HG02588 (cell line): ENCODE measurements at regions not wholly inside any gene's neighbourhood (a gene's known extent, or its start where the extent isn't known, plus 50 kb on each side); places are given as distances from the start of the nearest gene placed in this dataset.
"Not testable (repeated sequence)": the region's sequence is repeated elsewhere in the genome, so short reads cannot be mapped to it uniquely, and the experiment has no call there.

Experiments
- ATAC-seq: cut with Tn5 transposase; IDR thresholded peaks from one replicate; pipeline ENCODE4 v1.9.1; 2021; ENCODE audit warnings: mild to moderate bottlenecking, moderate library complexity; ENCODE audit not compliant: unreplicated experiment

- ATAC-seq, result no peak
Observed at GRCh38 chr3:10726787-10727186, 89.2 kb upstream of the SLC6A11 start.

GRCh38 chr3:10729439-10729838 is 86.6 kb upstream of the SLC6A11 start:
- no peak for ATAC-seq

DNA sequence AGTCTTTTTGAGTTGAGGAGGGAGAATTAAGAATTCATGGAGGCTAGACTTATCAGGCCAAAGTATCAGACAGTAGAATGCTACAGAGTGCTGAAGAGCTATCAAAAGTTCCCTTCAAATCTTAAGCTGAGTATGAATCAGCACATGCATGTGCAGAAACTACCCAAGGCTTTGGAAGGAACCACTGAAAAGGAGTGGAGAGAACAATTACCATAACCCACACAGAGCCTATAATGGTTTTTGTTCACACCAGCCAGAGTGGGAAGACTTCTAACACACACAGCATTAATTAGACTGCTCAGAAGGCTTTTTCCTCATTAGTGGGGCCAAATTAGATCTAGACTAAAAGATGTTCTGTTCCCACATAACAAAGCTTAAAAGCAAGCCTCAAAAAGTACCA is 83.7 kb upstream of the SLC6A11 start:
- ATAC-seq, result no peak

DNA sequence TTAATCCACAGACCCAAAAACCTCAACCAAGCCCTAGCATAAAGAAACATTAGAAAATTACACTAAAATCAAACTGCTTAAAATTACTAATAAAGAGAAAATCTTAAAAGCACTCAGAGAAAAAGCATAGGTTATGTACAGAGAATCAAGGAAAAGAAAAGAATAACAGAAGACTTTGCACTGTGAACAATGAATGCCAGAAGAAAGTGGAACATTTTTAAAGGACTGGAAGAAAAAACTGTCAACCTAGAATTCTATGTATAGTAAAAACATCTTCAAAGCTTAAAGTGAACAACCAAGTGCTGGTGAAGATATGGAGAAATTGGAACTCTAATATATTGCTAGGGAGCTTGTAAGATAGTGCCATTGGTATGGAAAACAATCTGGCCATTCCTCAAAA is 82.7 kb upstream of the SLC6A11 start:
- no peak for ATAC-seq

GRCh38 chr3:10736444-10736843 is 79.6 kb upstream of the SLC6A11 start:
- ATAC-seq, result not testable (repeated sequence)

GRCh38 chr3:10737785-10738184 is 78.2 kb upstream of the SLC6A11 start:
- ATAC-seq, result no peak

- ATAC-seq, result no peak
Observed at GRCh38 chr3:10738688-10739372, 77.2 kb upstream of the SLC6A11 start.

- ATAC-seq, result no peak
Observed at GRCh38 chr3:10740954-10741353, 75.1 kb upstream of the SLC6A11 start.

DNA sequence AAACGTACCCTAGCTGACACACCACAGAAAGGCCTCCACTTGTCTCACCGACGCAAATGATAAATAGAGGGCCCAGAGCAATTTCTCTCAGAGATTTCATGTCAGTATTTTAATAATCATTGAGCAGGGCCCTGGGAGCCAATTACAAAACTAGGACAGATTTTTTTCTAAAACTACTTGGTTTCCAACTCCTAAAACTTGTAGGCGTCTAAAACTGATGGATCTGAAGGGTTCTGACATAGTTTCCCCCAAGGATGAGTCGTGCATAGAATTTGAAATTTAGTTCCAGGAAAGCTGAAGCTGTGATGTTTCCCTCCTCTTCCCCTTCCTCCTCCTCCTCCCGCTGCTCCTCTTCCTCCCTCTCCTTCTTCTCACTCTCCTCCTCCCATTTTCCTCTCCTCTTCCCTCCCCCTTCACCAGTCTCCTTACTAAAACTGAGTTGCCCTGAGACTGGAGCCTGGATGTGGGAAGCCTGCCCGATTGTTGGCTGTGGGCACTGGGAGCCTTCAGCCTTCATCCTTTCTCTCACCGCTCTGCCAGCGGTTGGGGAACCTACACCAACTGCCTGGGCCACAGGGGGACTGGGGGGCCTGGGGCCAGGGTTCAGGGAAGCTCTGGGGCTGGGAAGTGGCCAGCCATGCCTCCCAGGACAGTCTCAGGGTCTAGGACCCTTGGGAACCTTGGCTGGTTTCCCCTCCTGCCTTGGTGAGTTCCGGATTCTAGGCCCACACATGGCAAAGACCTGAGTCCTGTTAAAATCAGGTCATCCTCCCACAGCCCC is 73.9 kb upstream of the SLC6A11 start:
- ATAC-seq, result no peak

- no peak for ATAC-seq
Observed at GRCh38 chr3:10743366-10744097, 72.5 kb upstream of the SLC6A11 start.

GRCh38 chr3:10744098-10744465 is 71.9 kb upstream of the SLC6A11 start:
- ATAC-seq, result no peak

- ATAC-seq, result no peak
Observed at GRCh38 chr3:10745392-10745791, 70.6 kb upstream of the SLC6A11 start.

DNA sequence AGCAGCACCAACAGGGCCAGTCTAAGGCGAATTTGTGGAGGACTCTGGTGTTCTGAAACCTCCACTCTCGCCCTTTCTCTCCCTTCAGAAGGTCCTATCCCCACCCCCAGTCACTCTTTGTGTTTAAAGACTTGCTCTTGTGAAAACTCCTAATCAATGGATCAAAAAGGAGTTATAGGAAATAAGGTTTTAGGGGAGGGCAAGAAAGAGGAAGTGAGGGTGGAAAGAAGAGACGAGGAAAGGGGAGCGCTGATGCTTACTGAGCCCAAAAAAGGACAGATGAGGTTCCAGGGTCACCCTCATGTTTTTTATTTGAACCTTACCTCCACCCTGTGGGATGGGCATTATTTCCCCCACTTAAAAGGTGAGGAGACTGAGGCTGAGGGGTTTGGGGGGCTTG is 70.0 kb upstream of the SLC6A11 start:
- ATAC-seq, result no peak

GRCh38 chr3:10746684-10747083 is 69.3 kb upstream of the SLC6A11 start:
- no peak for ATAC-seq

- no peak for ATAC-seq
Observed at GRCh38 chr3:10747341-10747740, 68.7 kb upstream of the SLC6A11 start.

GRCh38 chr3:10748040-10748439 is 68.0 kb upstream of the SLC6A11 start:
- ATAC-seq, result no peak

DNA sequence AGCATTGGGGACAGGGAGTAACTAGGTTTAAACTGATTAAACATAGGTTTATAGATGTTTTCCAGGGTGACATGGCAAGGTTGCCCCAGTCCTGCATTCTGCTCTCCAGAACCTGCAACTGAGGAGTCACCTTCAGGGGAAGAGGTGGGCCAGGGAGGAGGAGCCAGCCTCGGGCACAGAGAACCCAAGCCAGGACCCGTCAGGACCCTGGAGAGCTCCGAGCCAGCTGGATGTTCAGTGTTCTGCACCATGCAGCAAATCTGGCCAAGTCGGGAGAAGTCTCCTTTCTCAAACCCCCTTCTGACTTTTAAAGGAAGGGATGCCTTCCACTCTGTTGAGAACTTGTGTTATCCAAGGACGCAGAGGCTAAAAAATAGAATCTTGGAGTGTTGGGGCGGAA is 62.1 kb upstream of the SLC6A11 start:
- ATAC-seq, result no peak

- no peak for ATAC-seq
Observed at GRCh38 chr3:10756546-10756945, 59.5 kb upstream of the SLC6A11 start.

DNA sequence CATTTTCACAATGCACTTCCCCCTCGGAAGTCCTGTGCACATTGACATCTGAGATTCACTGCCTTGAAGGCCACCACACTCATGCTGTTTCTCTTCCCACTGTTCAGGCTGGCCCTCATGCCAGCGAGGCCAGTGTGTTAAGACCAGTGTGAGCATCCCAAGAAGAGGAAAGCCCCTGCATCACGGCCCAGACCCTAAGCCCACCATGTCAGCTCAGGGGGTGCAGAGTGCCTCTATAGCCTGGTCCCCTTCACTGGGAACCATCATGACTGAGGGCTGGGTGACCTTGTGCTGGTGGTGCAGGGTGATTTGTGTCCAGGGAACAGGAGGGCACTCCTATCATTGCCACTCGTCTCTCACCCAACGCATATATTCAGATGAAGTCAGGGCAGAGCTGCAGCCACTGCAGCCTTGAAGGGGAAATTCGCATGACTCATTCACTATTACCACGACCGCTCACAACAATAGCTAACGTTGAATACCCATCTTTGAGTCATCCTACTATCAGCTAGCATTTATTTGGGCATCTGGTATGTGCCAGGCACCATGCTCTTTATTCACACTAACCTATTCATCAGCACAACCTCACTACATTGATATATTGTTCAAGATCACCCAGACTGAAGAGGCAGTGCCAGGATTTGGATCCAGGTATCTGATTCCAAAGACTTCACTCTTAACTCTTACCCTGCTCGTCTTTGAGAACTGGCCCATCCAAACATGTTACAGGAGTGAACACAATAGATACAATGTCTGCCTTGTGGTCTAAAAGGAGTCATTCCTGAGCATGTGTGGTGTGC is 58.8 kb upstream of the SLC6A11 start:
- ATAC-seq, result no peak

DNA sequence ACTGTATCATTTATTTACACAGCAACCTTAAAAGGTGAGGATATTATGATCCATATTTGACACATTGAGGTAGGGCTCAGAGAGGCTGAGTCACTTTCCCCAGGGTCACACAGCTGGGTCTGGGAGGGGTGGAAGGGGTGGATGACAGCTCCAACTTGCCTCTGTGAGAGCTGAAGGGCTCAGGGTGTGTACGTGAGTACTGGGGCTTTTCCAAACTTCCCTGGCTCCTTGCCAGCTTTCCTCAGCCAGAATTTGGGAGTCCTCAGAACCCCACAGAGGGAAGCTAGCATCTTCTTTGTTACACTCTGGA is 58.3 kb upstream of the SLC6A11 start:
- no peak for ATAC-seq

- peak; percentile 69 for ATAC-seq
Observed at GRCh38 chr3:10758304-10759037, 57.6 kb upstream of the SLC6A11 start.
